ENCODE measurements at regions not wholly inside any gene's neighbourhood (a gene's known extent, or its start where the extent isn't known, plus 50 kb on each side); places are given as distances from the start of the nearest gene placed in this dataset.

DNA sequence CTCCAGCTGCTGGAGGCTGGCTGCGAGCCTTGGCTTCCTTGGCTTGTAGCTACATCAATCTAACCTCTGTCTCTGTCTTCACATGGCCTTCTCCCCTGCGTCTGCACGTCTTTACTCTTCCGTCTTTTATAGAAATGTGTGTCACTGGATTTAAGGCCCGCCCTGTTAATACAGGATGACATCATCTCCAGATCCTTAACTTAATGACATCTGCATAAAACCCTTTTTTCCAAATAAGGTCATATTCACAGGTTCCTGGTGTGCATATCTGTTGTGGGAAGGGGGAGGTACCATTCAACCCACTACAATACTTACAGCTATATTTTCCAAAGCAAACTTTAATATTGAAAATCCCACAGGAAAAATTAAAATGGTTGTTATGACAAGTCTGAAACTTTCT lies 165.3 kb upstream of the FOXD3 start:
- TF ChIP-seq, protein P1, sequence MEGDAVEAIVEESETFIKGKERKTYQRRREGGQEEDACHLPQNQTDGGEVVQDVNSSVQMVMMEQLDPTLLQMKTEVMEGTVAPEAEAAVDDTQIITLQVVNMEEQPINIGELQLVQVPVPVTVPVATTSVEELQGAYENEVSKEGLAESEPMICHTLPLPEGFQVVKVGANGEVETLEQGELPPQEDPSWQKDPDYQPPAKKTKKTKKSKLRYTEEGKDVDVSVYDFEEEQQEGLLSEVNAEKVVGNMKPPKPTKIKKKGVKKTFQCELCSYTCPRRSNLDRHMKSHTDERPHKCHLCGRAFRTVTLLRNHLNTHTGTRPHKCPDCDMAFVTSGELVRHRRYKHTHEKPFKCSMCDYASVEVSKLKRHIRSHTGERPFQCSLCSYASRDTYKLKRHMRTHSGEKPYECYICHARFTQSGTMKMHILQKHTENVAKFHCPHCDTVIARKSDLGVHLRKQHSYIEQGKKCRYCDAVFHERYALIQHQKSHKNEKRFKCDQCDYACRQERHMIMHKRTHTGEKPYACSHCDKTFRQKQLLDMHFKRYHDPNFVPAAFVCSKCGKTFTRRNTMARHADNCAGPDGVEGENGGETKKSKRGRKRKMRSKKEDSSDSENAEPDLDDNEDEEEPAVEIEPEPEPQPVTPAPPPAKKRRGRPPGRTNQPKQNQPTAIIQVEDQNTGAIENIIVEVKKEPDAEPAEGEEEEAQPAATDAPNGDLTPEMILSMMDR (IDR thresholded peaks at IDR 0.05) = no peak
- TF ChIP-seq POLR2AphosphoS5 (IDR thresholded peaks at IDR 0.05) = no peak
- no peak for TF ChIP-seq POLR2A (IDR thresholded peaks at IDR 0.05; ENCODE audit: low read depth)
- no peak for TF ChIP-seq EP300 (IDR thresholded peaks at IDR 0.05)
